PC-9 (cell line): ENCODE measurements at regions not wholly inside any gene's neighbourhood (a gene's known extent, or its start where the extent isn't known, plus 50 kb on each side); places are given as distances from the start of the nearest gene placed in this dataset.

Experiments
- BruUV-seq: library from RNA; stranded (reverse); fragments of 400-500 nt; replicated peaks from 2 replicates; lab custom pipeline; 2021; lab: Mats Ljungman, UMichigan
- CTCF ChIA-PET: fragments of 300-600 bp; sonication (Branson Sonifier 250); formaldehyde crosslinking; loops from one replicate; lab custom pipeline; 2022; ENCODE audit warnings: antibody characterized with exemption; lab: Charles Lee
- POLR2A ChIA-PET: fragments of 300-600 bp; sonication (Branson Sonifier 250); formaldehyde crosslinking; loops from one replicate; lab custom pipeline; 2022; ENCODE audit warnings: antibody characterized with exemption; ENCODE audit not compliant: unreplicated experiment; lab: Charles Lee
- DNase-seq, 2 experiments: peaks; one replicate each; pipeline versions ENCODE4 v3.0.0 to v3.0.0-alpha.2; 2015 to 2022; ENCODE audit warnings: mixed read lengths in 1 of 2
- H2AFZ ChIP-seq: fragments of 200-600 bp; sonication (generic); 2 replicates; pipeline ENCODE4 v1.8.1; 2017; ENCODE audit warnings: antibody characterized with exemption
- H3F3A ChIP-seq: fragments of 200-600 bp; sonication (generic); 2 replicates; pipeline ENCODE4 v1.8.1; 2017; ENCODE audit warnings: antibody characterized with exemption, mild to moderate bottlenecking, low read depth; ENCODE audit not compliant: insufficient read depth
- H3K27ac ChIP-seq: fragments of 200-600 bp; sonication (generic); 2 replicates; pipeline ENCODE4 v1.6.1; 2016; ENCODE audit warnings: mixed run types
- H3K27me3 ChIP-seq: fragments of 200-600 bp; sonication (generic); 2 replicates; pipeline ENCODE4 v1.6.1; 2016; ENCODE audit warnings: low read depth, mixed run types; ENCODE audit not compliant: insufficient read depth
- H3K36me3 ChIP-seq: fragments of 200-600 bp; sonication (generic); 2 replicates; pipeline ENCODE4 v1.6.1; 2016; ENCODE audit warnings: low read depth, mixed run types
- H3K4me1 ChIP-seq: fragments of 200-600 bp; sonication (generic); replicated peaks from 2 replicates; pipeline ENCODE4 v1.6.1; 2016; ENCODE audit warnings: mixed run types; ENCODE audit not compliant: insufficient read depth
- H3K4me2 ChIP-seq: fragments of 200-600 bp; sonication (generic); 2 replicates; pipeline ENCODE4 v1.6.1; 2017; ENCODE audit warnings: mixed run types
- H3K4me3 ChIP-seq: fragments of 200-600 bp; sonication (generic); 2 replicates; pipeline ENCODE4 v1.6.1; 2016; ENCODE audit warnings: mixed run types
- H3K79me2 ChIP-seq: fragments of 200-600 bp; sonication (generic); 2 replicates; pipeline ENCODE4 v1.6.1; 2017; ENCODE audit warnings: low read depth, mixed run types
- H3K9me2 ChIP-seq: fragments of 200-600 bp; sonication (generic); 2 replicates; pipeline ENCODE4 v1.8.1; 2017; ENCODE audit warnings: mild to moderate bottlenecking; ENCODE audit not compliant: insufficient read depth
- H3K9me3 ChIP-seq: fragments of 200-600 bp; sonication (generic); 2 replicates; pipeline ENCODE4 v1.8.1; 2016; ENCODE audit warnings: low read depth; ENCODE audit not compliant: insufficient read depth
- H4K20me1 ChIP-seq: fragments of 200-600 bp; sonication (generic); 2 replicates; pipeline ENCODE4 v1.8.1; 2017; ENCODE audit not compliant: insufficient read depth
- CTCF ChIP-seq: fragments of 200-600 bp; sonication (generic); conservative IDR thresholded peaks from 2 replicates; pipeline ENCODE4 v1.6.1; 2017; ENCODE audit warnings: mixed run types, antibody characterized with exemption, mild to moderate bottlenecking, moderate library complexity
- EZH2 ChIP-seq: fragments of 200-600 bp; sonication (generic); IDR thresholded peaks from 2 replicates; pipeline ENCODE4 v1.8.0; 2017; ENCODE audit warnings: antibody characterized with exemption, low read depth
- intact Hi-C: fragments of 100-400 bp; cut with micrococcal nuclease; formaldehyde crosslinking; loops from one replicate; pipeline ENCODE4 v1.10.0; 2022; ENCODE audit not compliant: unreplicated experiment

GRCh38 chr3:189513281-189514117 is 117.7 kb upstream of the TP63 start:
- BruUV-seq, result TSS peak; percentile 73
- peak overlapping the region; percentile 43 for H3K4me2 ChIP-seq
- intact Hi-C loops, result loop anchor here (1.0 to 5.0 kb wide), 8 partner anchors 49 to 424 kb away; no protein-coding TSS in a partner anchor

GRCh38 chr3:189516039-189516438 is 115.2 kb upstream of the TP63 start:
- CTCF ChIA-PET, result no interaction called here
- TF ChIP-seq EZH2 (no peak), CTCF (no peak)
- Histone ChIP-seq H4K20me1 (no peaks in the 10 kb centered on the region), H3F3A (no peaks in the 10 kb centered on the region), H3K4me3 (no peak overlapping the region), H2AFZ (no peak overlapping the region), H3K4me1 (peaks cover 22% of the 10 kb centered on the region), H3K27ac (no peak overlapping the region), H3K4me2 (no peak overlapping the region), H3K36me3 (0 out of 2 replicates have a peak, but pooled peaks cover 12% of the 10 kb centered on the region), H3K9me2 (no peaks in the 10 kb centered on the region), H3K79me2 (no peaks in the 10 kb centered on the region), H3K9me3 (peaks cover 45% of the 10 kb centered on the region), H3K27me3 (no peaks in the 10 kb centered on the region)
- no peak for DNase-seq
- POLR2A ChIA-PET, result interaction anchor here (0.5 kb wide), 1 partner anchor 496 kb away, joined by 9 read pairs; no protein-coding TSS in a partner anchor
- no TSS peak for BruUV-seq
- intact Hi-C loops, result no loop called here

More at GRCh38 chr3:189513281-189514117, 117.7 kb upstream of the TP63 start:
- DNase-seq, result peak; percentile 58 to 74
- Histone ChIP-seq H3K79me2 (no peaks in the 10 kb centered on the region), H4K20me1 (no peaks in the 10 kb centered on the region), H3K4me1 (peaks cover 22% of the 10 kb centered on the region), H3K9me3 (peaks cover 36% of the 10 kb centered on the region), H3K27me3 (no peaks in the 10 kb centered on the region), H3K9me2 (no peaks in the 10 kb centered on the region), H3F3A (no peaks in the 10 kb centered on the region), H3K36me3 (0 out of 2 replicates have a peak, but pooled peaks cover 12% of the 10 kb centered on the region), H3K4me3 (no peak overlapping the region), H3K27ac (peak overlapping the region; percentile 61), H2AFZ (0 out of 2 replicates have a peak overlapping the region, but pooled peaks have one; percentile 5)
- CTCF ChIA-PET, result interaction anchor here (0.5 to 0.9 kb wide), 4 partner anchors 120 to 240 kb away, joined by 3 to 6 read pairs (median 4); no protein-coding TSS in a partner anchor
- POLR2A ChIA-PET, result interaction anchor here (0.6 to 0.7 kb wide), 3 partner anchors 66 to 427 kb away, joined by 3 to 5 read pairs (median 3); no protein-coding TSS in a partner anchor
- TF ChIP-seq CTCF, result no peak
- no peak for TF ChIP-seq EZH2

DNA sequence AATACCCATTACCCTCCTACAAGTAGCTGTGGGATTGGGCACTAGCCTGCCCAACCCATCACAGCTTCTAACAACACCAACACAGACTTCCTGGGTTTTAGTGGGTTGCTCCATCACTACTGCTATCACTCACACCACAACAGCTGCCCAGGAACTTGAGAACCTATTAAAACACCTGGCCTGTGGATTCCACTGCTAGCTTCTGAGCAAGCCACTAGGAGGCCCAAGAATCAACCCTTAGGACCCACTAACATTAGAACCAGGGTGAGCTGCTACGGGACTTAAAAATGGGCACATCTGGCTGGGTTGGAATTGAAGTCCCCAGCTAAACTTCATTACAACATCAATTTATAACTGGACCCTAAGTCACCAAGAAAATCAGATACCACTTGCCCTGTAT is 113.2 kb upstream of the TP63 start:
- 0 out of 2 replicates have a peak, but pooled peaks cover 12% of the 10 kb centered on the region for H3K36me3 ChIP-seq
- no peak for TF ChIP-seq CTCF
- no peak for TF ChIP-seq EZH2
- H3F3A ChIP-seq, result no peaks in the 10 kb centered on the region
- ChIA-PET CTCF (no interaction called here), POLR2A (no interaction called here)
- intact Hi-C loops, result no loop called here
- no peaks in the 10 kb centered on the region for H3K27me3 ChIP-seq
- no peaks in the 10 kb centered on the region for H4K20me1 ChIP-seq
- no peak overlapping the region for H3K27ac ChIP-seq
- H3K79me2 ChIP-seq, result no peaks in the 10 kb centered on the region
- no peak overlapping the region for H3K4me3 ChIP-seq
- H3K4me2 ChIP-seq, result no peak overlapping the region
- peaks cover 35% of the 10 kb centered on the region for H3K9me3 ChIP-seq
- no peak overlapping the region for H2AFZ ChIP-seq
- no peak for DNase-seq
- H3K4me1 ChIP-seq, result peaks cover 11% of the 10 kb centered on the region
- BruUV-seq, result no TSS peak
- H3K9me2 ChIP-seq, result no peaks in the 10 kb centered on the region
